ENCODE measurements at regions not wholly inside any gene's neighbourhood (a gene's known extent, or its start where the extent isn't known, plus 50 kb on each side); places are given as distances from the start of the nearest gene placed in this dataset.
"Not testable (repeated sequence)": the region's sequence is repeated elsewhere in the genome, so short reads cannot be mapped to it uniquely, and the experiment has no call there.

DNA sequence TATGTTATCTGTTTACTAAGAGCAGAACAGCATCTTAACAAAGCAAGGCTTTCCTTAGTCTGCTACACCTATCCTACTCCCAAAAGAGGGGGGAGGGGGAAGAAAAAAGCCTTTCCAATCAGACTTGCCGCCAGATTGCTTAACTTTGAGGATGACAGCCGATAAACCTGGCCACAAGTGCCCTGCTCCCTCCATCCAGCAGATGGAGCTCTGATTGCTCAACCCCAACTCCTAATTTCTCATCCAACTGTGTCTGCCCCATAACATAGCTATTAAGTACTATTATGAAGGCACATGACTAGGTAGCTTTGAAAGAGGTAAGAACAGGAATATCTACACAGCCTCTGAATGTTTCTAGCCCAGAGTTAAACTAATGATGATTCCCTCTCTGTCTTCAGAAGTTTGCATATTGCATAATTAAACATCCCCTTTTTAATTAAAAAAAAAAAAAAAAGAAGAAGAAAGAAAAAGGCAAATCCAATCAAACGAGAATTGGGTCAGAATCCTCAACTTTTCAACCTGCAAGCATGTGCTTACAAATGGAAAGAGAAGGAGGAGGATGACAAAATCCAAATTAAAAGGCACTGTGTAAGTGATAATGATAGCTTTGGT is 247.4 kb downstream of the GALC start:
- H3K9me3 Mint-ChIP-seq = no peaks in the 10 kb centered on the region
- DNase-seq = peak; percentile 43
- TF ChIP-seq, protein P1, sequence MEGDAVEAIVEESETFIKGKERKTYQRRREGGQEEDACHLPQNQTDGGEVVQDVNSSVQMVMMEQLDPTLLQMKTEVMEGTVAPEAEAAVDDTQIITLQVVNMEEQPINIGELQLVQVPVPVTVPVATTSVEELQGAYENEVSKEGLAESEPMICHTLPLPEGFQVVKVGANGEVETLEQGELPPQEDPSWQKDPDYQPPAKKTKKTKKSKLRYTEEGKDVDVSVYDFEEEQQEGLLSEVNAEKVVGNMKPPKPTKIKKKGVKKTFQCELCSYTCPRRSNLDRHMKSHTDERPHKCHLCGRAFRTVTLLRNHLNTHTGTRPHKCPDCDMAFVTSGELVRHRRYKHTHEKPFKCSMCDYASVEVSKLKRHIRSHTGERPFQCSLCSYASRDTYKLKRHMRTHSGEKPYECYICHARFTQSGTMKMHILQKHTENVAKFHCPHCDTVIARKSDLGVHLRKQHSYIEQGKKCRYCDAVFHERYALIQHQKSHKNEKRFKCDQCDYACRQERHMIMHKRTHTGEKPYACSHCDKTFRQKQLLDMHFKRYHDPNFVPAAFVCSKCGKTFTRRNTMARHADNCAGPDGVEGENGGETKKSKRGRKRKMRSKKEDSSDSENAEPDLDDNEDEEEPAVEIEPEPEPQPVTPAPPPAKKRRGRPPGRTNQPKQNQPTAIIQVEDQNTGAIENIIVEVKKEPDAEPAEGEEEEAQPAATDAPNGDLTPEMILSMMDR (IDR thresholded peaks at IDR 0.05) = peak; percentile 67

DNA sequence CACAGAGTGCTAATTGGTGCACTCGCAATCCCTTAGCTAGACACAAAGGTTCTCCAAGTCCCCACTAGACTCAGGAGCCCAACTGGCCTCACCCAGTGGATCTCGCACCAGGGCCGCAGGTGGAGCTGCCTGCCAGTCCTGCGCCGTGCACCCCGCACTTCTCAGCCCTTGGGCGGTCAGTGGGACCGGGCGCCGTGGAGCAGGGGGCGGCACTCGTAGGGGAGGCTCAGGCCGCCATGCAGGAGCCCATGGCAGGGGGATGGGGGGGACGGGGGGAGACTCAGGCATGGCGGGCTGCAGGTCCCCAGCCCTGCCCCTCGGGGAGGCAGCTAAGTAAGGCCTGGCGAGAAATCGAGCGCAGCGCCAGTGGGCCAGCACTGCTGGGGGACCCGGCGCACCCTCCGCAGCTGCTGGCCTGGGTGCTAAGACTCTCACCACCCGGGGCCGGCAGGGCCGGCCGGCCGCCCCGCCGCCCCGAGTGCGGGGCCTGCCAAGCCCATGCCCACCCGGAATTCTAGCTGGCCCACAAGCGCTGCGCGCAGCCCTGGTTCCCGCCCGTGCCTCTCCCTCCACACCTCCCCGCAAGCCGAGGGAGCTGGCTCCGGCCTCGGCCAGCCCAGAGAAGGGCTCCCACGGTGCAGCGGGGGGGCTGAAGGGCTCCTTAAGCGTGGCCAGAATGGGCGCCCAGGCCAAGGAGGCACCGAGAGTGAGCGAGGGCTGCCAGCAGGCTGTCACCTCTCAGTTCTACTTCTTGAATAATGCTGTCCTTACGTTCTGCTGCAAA is 258.2 kb downstream of the GALC start:
- H3K27me3 Mint-ChIP-seq (ENCODE audit: low read depth, poor library complexity); DNase-seq; H3K4me1 Mint-ChIP-seq; H3K4me3 Mint-ChIP-seq; H3K27ac Mint-ChIP-seq; H3K36me3 Mint-ChIP-seq (ENCODE audit: low read depth): not testable (repeated sequence)
- H3K9me3 Mint-ChIP-seq = peaks cover 12% of the 10 kb centered on the region

More for the DNA sequence above, 247.4 kb downstream of the GALC start:
- H3K4me3 Mint-ChIP-seq = no peak overlapping the region
- peaks cover 6% of the 10 kb centered on the region for H3K27me3 Mint-ChIP-seq (ENCODE audit: low read depth, poor library complexity)
- H3K36me3 Mint-ChIP-seq (ENCODE audit: low read depth) = no peaks in the 10 kb centered on the region
- H3K4me1 Mint-ChIP-seq = peaks cover 5% of the 10 kb centered on the region
- H3K27ac Mint-ChIP-seq = no peak overlapping the region

DNA sequence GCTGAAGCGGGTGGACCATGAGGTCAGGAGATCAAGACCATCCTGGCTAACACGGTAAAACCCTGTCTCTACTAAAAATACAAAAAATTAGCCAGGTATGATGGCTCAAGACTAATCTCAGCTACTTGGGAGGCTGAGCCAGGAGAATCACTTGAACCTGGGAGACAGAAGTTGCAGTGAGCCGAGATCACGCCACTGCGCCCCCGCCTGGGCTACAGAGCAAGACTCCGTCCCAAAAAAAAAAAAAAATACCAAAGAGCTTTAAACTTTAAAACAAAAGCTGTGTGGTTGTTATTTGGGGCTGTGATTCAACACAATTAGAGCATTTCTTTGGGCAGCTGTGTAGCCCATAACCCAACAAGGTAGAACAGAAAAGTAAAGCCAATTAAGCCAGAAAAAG is 259.9 kb downstream of the GALC start:
- not testable (repeated sequence) for H3K27me3 Mint-ChIP-seq (ENCODE audit: low read depth, poor library complexity); DNase-seq

DNA sequence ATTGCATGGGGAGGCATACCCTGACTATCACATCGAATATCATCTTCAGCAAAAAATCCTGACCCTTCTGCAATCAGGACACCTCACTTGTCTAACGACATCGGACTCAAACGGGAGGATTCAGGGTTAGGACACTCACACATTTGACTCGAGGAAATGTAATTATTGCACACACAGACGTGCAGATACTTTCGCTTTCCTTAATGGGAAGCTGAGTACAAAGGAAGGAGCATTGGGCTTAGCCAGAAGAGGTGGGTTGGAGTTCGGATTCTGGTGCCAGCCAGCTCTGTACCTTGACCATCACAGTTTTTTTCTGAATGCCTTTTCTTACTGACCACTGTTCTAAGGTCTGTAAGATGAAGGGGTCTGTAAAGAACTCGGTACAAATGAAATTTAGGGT is 260.4 kb downstream of the GALC start:
- TF ChIP-seq, protein P1 (IDR thresholded peaks at IDR 0.05) = no peak
- Mint-ChIP-seq H3K4me1 (no peaks in the 10 kb centered on the region), H3K9me3 (peaks cover 9% of the 10 kb centered on the region), H3K27me3 (ENCODE audit: low read depth, poor library complexity) (peaks cover 8% of the 10 kb centered on the region), H3K27ac (no peak overlapping the region), H3K36me3 (ENCODE audit: low read depth) (no peaks in the 10 kb centered on the region), H3K4me3 (no peak overlapping the region)
- no peak for DNase-seq

More for the DNA sequence above, 259.9 kb downstream of the GALC start:
- H3K9me3 Mint-ChIP-seq = peaks cover 12% of the 10 kb centered on the region
- not testable (repeated sequence) for H3K4me3 Mint-ChIP-seq; H3K27ac Mint-ChIP-seq; H3K36me3 Mint-ChIP-seq (ENCODE audit: low read depth); H3K4me1 Mint-ChIP-seq

DNA sequence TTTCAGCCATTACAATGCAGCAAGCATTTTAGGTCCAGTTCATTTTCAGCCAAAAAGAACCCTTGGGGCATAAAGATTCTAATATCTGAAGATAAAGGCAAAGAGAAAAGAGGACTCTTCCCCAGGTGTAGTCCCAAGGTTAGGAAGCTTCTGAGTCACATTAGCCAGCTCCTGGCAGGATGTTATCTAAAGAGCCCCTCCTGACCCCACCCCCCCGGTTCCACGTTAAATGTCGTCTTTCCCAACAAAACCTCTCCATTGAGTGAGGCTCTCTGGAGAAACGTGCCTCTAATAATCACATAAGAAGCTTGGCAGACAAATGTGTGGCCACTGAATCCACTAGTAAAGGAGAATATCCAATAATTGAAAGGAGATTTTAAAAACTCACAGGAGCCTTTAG is 267.7 kb downstream of the GALC start:
- DNase-seq = no peak
- Mint-ChIP-seq H3K9me3 (no peaks in the 10 kb centered on the region), H3K27me3 (ENCODE audit: low read depth, poor library complexity) (peaks cover 12% of the 10 kb centered on the region), H3K4me3 (no peak overlapping the region), H3K36me3 (ENCODE audit: low read depth) (no peaks in the 10 kb centered on the region), H3K4me1 (no peaks in the 10 kb centered on the region), H3K27ac (no peak overlapping the region)
- TF ChIP-seq, protein P1 (IDR thresholded peaks at IDR 0.05) = no peak

DNA sequence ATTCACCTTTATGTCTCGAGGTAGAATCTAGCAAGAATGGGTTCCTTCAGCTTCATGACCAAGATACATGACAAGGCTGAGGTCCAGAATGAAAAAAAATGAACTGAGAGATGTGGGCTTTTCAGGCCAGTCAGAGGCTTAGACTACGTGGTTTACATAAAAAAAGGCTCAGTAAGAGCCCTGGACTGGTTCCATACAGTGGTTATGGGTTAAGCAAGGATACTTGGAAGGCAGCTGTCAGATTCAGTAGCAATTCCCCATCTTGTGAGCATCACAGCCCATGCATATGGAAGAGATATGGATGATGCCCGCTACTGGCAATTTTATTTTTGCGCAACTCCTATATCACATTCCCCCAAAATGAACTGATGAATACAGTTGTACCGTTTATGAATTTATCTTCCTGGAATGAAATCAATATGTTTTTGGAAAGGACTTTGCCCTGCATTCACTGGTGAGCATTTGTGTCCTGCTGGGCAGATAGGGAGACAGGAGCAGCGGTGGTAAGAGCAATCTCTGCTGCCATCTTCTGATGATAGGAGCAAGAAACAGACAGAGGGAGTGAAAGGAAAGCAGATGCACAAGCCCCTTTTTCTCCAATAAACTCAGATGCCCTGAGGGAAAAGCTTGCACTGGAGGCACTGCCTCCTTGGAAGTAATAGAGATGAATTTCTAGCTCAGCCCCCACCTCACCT is 280.4 kb downstream of the GALC start:
- Mint-ChIP-seq H3K4me3 (no peak overlapping the region), H3K27me3 (ENCODE audit: low read depth, poor library complexity) (peaks cover under 1% of the 10 kb centered on the region), H3K36me3 (ENCODE audit: low read depth) (no peaks in the 10 kb centered on the region), H3K27ac (no peak overlapping the region), H3K4me1 (no peaks in the 10 kb centered on the region), H3K9me3 (no peaks in the 10 kb centered on the region)
- TF ChIP-seq, protein P1 (IDR thresholded peaks at IDR 0.05) = no peak
- DNase-seq = no peak

All from nephron progenitor cell (in vitro differentiated cells).